Osteoblast (primary cell): ENCODE measurements at regions not wholly inside any gene's neighbourhood (a gene's known extent, or its start where the extent isn't known, plus 50 kb on each side); places are given as distances from the start of the nearest gene placed in this dataset.
"Not testable (repeated sequence)": the region's sequence is repeated elsewhere in the genome, so short reads cannot be mapped to it uniquely, and the experiment has no call there.

Experiments used
- DNase-seq: peaks from one replicate; pipeline ENCODE4 v3.0.0; 2011; ENCODE audit warnings: low spot score, mixed read lengths; ENCODE audit not compliant: insufficient read length; ENCODE audit errors: missing footprints
- H2AFZ ChIP-seq: 2 replicates; pipeline ENCODE4 v1.6.0; 2011; ENCODE audit warnings: mild to moderate bottlenecking, low read length
- H3K27ac ChIP-seq: 2 replicates; pipeline ENCODE4 v1.5.1; 2011; ENCODE audit warnings: mild to moderate bottlenecking, low read depth, low read length, moderate library complexity
- H3K27me3 ChIP-seq: 2 replicates; pipeline ENCODE4 v1.6.0; 2012; ENCODE audit warnings: mild to moderate bottlenecking, control low read depth, inconsistent platforms, low read length, moderate library complexity; ENCODE audit not compliant: insufficient read depth
- H3K36me3 ChIP-seq: 2 replicates; pipeline ENCODE4 v1.5.1; 2011; ENCODE audit warnings: mild to moderate bottlenecking, low read length, control low read depth, moderate library complexity; ENCODE audit not compliant: insufficient read depth
- H3K4me1 ChIP-seq: 2 replicates; pipeline ENCODE4 v1.5.1; 2011; ENCODE audit warnings: mild to moderate bottlenecking, low read length, control low read depth, moderate library complexity; ENCODE audit not compliant: insufficient read depth
- H3K4me2 ChIP-seq: 2 replicates; pipeline ENCODE4 v1.6.0; 2011; ENCODE audit warnings: mild to moderate bottlenecking, low read length; ENCODE audit not compliant: insufficient read depth
- H3K4me3 ChIP-seq: fragments of 200-600 bp; sonication (generic); 3 replicates; pipeline ENCODE4 v1.5.1; 2012; ENCODE audit warnings: mild to moderate bottlenecking, low read length, inconsistent platforms; ENCODE audit not compliant: insufficient read depth
- H3K79me2 ChIP-seq: 2 replicates; pipeline ENCODE4 v1.6.0; 2012; ENCODE audit warnings: mild to moderate bottlenecking, low read length, control low read depth, inconsistent platforms; ENCODE audit not compliant: insufficient read depth
- H3K9me3 ChIP-seq: 2 replicates; pipeline ENCODE4 v1.5.1; 2011; ENCODE audit warnings: low read depth, low read length, control low read depth
- H4K20me1 ChIP-seq: 2 replicates; pipeline ENCODE4 v1.6.0; 2012; ENCODE audit warnings: mild to moderate bottlenecking, low read length, control low read depth; ENCODE audit not compliant: insufficient read depth
- TF ChIP-seq, protein P1 (sequence below): IDR thresholded peaks from 2 replicates; pipeline ENCODE4 v1.5.1; 2011; ENCODE audit warnings: mild to moderate bottlenecking, low read depth, low read length, moderate library complexity; ENCODE audit errors: extremely low read depth

DNA sequence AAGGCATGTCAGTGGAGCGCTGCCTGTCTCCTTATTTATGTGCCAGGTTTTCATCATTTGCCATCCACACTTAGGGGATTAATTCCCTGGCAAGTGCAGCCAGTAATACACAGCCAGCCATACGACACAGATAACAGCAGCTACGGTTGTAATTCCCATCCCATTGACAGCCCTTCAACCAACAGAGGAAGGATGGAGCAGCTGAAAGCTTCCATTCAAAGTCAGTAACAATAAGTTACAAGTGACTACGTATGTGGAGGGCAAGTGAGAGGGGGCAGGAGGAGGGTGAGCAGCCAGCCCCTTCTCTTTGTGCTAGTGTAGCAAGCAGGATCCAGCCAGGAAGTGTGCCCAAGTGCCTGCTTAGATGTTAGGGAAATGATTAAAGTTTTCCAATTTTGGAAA, 53.8 kb upstream of the LYRM9 start:
- no peaks in the 10 kb centered on the region for H3K36me3 ChIP-seq
- H3K4me1 ChIP-seq = no peaks in the 10 kb centered on the region
- no peak overlapping the region for H3K4me3 ChIP-seq
- no peaks in the 10 kb centered on the region for H3K9me3 ChIP-seq
- no peaks in the 10 kb centered on the region for H4K20me1 ChIP-seq
- H2AFZ ChIP-seq = no peak overlapping the region
- peaks cover 15% of the 10 kb centered on the region for H3K27me3 ChIP-seq
- no peak overlapping the region for H3K4me2 ChIP-seq
- no peak overlapping the region for H3K27ac ChIP-seq
- TF ChIP-seq, protein P1, sequence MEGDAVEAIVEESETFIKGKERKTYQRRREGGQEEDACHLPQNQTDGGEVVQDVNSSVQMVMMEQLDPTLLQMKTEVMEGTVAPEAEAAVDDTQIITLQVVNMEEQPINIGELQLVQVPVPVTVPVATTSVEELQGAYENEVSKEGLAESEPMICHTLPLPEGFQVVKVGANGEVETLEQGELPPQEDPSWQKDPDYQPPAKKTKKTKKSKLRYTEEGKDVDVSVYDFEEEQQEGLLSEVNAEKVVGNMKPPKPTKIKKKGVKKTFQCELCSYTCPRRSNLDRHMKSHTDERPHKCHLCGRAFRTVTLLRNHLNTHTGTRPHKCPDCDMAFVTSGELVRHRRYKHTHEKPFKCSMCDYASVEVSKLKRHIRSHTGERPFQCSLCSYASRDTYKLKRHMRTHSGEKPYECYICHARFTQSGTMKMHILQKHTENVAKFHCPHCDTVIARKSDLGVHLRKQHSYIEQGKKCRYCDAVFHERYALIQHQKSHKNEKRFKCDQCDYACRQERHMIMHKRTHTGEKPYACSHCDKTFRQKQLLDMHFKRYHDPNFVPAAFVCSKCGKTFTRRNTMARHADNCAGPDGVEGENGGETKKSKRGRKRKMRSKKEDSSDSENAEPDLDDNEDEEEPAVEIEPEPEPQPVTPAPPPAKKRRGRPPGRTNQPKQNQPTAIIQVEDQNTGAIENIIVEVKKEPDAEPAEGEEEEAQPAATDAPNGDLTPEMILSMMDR = no peak
- DNase-seq = no peak
- no peaks in the 10 kb centered on the region for H3K79me2 ChIP-seq

DNA sequence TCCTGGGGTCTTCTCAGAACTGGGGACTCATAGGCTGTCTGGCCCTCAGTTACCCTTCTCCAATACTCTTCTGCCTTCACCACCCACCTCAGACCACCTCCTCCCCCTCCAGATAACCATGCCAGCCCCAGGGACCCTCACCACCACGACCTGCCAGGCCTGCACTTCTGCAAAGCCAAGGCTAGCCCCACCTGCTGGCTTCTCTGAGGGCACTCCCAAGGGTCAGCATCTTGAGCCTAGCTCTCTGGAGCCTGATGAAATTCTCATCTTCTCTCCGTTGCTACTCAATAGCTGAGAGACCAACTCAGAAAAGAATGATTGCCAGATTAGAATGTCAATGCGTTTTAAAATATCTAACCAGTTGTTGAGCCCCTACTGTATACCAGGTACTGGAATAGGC, 56.1 kb upstream of the LYRM9 start:
- DNase-seq = no peak
- H4K20me1 ChIP-seq = no peaks in the 10 kb centered on the region
- H3K27ac ChIP-seq = no peak overlapping the region
- H3K4me3 ChIP-seq = no peak overlapping the region
- H3K4me2 ChIP-seq = no peak overlapping the region
- no peaks in the 10 kb centered on the region for H3K9me3 ChIP-seq
- no peak overlapping the region for H2AFZ ChIP-seq
- H3K4me1 ChIP-seq = no peaks in the 10 kb centered on the region
- peaks cover 22% of the 10 kb centered on the region for H3K27me3 ChIP-seq
- TF ChIP-seq, protein P1 = no peak
- H3K36me3 ChIP-seq = no peaks in the 10 kb centered on the region
- H3K79me2 ChIP-seq = no peaks in the 10 kb centered on the region

DNA sequence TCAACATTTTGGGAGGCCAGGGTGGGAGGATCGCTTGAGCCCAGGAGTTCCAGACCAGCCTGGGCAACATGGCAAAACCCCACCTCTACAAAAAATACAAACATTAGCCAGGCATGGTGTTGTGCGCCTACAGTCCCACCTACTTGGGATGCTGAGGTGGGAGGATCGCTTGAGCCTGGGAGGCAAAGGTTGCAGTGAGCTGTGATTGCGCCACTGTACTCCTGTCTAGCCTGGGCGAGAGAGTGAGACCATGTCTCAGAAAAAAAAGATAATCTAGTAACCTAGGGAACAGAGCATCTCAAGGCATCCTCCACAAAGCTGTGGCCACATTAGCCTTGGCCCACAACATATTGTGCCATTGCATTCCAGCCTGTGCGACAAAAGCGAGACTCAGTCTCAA, 57.1 kb upstream of the LYRM9 start:
- H3K27me3 ChIP-seq = peaks cover 28% of the 10 kb centered on the region
- H3K27ac ChIP-seq, DNase-seq, H2AFZ ChIP-seq, H3K4me3 ChIP-seq, H3K79me2 ChIP-seq, H3K4me2 ChIP-seq, H3K36me3 ChIP-seq, H4K20me1 ChIP-seq, H3K4me1 ChIP-seq, H3K9me3 ChIP-seq: not testable (repeated sequence)

DNA sequence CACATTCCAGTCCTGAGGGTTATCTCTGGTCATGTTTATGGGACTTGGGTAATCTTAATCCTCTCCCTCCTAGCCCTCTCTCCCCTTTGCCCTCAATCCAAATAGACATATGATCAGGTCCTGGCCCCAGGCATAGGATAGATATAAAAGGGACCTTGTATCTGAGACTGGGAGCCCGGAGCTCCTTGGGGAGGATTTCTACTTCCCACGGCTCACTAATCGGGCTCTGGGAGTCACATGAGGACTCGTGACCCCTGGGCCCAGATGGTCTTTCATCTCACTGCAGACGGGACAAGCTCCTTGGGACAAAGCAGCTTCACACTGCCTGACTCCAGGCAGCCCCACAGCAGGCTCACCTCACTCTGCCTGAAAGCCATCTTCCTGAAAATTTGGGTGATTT, 57.8 kb upstream of the LYRM9 start:
- H3K9me3 ChIP-seq = no peaks in the 10 kb centered on the region
- H3K4me1 ChIP-seq = no peaks in the 10 kb centered on the region
- DNase-seq = no peak
- no peak overlapping the region for H2AFZ ChIP-seq
- H3K27me3 ChIP-seq = peaks cover 24% of the 10 kb centered on the region
- no peaks in the 10 kb centered on the region for H3K36me3 ChIP-seq
- H4K20me1 ChIP-seq = no peaks in the 10 kb centered on the region
- H3K4me3 ChIP-seq = no peak overlapping the region
- no peaks in the 10 kb centered on the region for H3K79me2 ChIP-seq
- TF ChIP-seq, protein P1 = no peak
- H3K27ac ChIP-seq = no peak overlapping the region
- H3K4me2 ChIP-seq = no peak overlapping the region

DNA sequence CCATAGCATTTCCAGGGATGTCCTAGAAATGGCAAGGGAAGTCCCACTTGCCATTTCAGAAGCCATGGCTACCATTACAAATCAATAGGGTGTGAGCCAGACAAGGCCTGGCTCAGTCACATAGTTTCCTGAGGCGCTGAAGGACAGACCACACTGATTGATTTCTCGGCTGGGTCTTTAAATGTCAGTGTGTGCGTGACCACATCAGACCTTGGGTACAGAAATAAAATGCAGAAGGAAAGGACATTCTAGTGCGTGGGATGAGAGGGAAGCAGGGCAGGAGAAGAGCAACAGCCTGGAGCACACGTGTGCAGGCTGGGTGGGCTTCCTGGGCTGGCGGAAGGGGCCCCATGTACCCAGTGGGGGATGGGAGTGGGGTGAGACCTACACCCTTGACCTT, 58.7 kb upstream of the LYRM9 start:
- Histone ChIP-seq H3K4me1 (no peaks in the 10 kb centered on the region), H3K79me2 (no peaks in the 10 kb centered on the region), H3K4me2 (no peak overlapping the region), H3K27me3 (peaks cover 30% of the 10 kb centered on the region), H4K20me1 (no peaks in the 10 kb centered on the region), H3K9me3 (no peaks in the 10 kb centered on the region), H3K27ac (no peak overlapping the region), H3K4me3 (no peak overlapping the region), H3K36me3 (no peaks in the 10 kb centered on the region), H2AFZ (no peak overlapping the region)
- DNase-seq = no peak
- TF ChIP-seq, protein P1 = no peak
